Kidney (tissue), 13 donors: ENCODE measurements at regions not wholly inside any gene's neighbourhood (a gene's known extent, or its start where the extent isn't known, plus 50 kb on each side); places are given as distances from the start of the nearest gene placed in this dataset.

ENCODE experiments used
- DNase-seq, 5 donors: peaks; one replicate each; pipeline ENCODE4 v3.0.0-alpha.2; 2013 to 2020
- FAIRE-seq: peaks from 2 replicates; lab custom pipeline; 2012; peaks lifted over from hg19 to GRCh38; lab: Jason Lieb, UNC
- H3K27ac ChIP-seq, 2 donors: one replicate each; pipeline ENCODE4 v1.7.0; 2013; ENCODE audit warnings: low read depth in 2 of 2, low read length in 2 of 2, inconsistent platforms in 1 of 2
- H3K27me3 ChIP-seq: one replicate; pipeline ENCODE4 v1.7.1; 2013; ENCODE audit warnings: low read length, inconsistent platforms; ENCODE audit not compliant: control insufficient read depth, insufficient read depth
- H3K36me3 ChIP-seq, 3 donors: one replicate each; pipeline versions ENCODE4 v1.7.0 to v1.7.1; 2013; ENCODE audit warnings: low read length in 3 of 3, control low read depth in 1 of 3, inconsistent platforms in 1 of 3; ENCODE audit not compliant: insufficient read depth in 3 of 3, control insufficient read depth in 2 of 3
- H3K4me1 ChIP-seq, 3 donors: one replicate each; pipeline versions ENCODE4 v1.7.0 to v1.7.1; 2013; ENCODE audit warnings: low read length in 3 of 3, inconsistent platforms in 1 of 3, low read depth in 1 of 3; ENCODE audit not compliant: control insufficient read depth in 2 of 3, insufficient read depth in 2 of 3
- H3K4me3 ChIP-seq, 3 donors: one replicate each; pipeline versions ENCODE4 v1.7.0 to v1.8.1; 2013; ENCODE audit warnings: low read length in 3 of 3, control low read depth in 1 of 3, inconsistent platforms in 1 of 3
- H3K9ac ChIP-seq, 3 donors: one replicate each; pipeline versions ENCODE4 v1.7.0 to v1.7.1; 2013; ENCODE audit warnings: low read length in 3 of 3, control low read depth in 1 of 3, inconsistent platforms in 1 of 3
- H3K9me3 ChIP-seq, 3 donors: one replicate each; pipeline versions ENCODE4 v1.7.0 to v1.7.1; 2013; ENCODE audit warnings: low read length in 3 of 3, control low read depth in 1 of 3, inconsistent platforms in 1 of 3; ENCODE audit not compliant: control insufficient read depth in 2 of 3, insufficient read depth in 1 of 3
- intact Hi-C: fragments of 100-400 bp; cut with DNase I; formaldehyde crosslinking; loops from one replicate; pipeline ENCODE4 v1.11.1; 2022
- TF ChIP-seq, protein P1 (sequence below): IDR thresholded peaks from 3 replicates; pipeline ENCODE4 v1.5.1; 2012; ENCODE audit warnings: mild to moderate bottlenecking, moderate library complexity, borderline replicate concordance; ENCODE audit not compliant: insufficient read depth; ENCODE audit errors: extremely low read depth
- donor health status: control.
- donor health status: control.
- donor health status: control.
- donor health status: control.
- donor health status: control.
- donor health status: DM: yes; HTN: yes; CAD: no.
- donor health status: Normal renal cell carcinoma (clear cell type).

DNA sequence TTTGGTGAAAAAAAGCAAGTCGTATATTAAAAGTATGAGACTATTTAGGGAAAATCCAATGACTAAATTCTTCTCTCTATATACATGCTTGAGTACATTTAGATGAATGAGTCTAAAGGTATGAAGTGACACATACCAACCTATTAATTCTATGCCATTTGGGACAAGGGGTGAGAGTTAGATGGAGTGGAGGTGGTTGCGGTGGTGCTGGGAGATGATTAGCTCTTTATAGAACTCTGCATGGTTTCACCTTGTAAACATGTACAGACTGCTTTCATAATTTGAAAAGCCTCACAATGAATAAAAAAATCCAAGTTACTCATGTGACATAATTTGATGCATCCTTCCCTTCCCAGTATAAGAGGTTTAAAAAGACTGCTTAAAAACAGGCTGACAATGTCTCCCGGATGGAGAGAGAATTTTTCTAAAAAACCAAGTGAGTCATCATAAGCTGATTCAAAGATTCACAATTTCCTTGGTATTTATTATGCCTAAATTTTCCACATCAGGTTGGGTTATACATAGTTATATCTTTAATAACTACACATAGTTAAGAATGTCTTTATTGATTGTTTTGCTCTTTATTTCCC lies 572.8 kb downstream of the REEP3 start:
- FAIRE-seq = no peak
- H3K4me1 ChIP-seq = no peaks in the 10 kb centered on the region

DNA sequence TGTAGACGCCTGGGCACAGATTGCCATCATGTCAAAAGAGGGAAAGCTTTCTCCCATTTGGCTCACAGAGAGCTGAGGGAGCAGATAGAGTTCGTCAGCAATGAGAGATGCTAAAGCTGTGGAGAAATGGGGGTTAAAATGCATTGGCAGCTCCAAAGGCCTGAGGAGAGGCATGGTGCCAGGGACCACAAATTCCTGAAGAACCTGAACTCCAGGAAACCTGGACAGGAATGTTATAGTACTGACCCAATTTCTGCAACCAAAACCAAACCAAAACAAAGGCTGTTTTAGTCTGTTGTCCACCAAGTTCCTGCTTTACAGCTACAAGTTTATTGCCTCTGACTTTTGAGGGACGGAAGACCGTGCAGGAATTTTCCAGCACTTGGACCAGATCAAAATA lies 575.7 kb downstream of the REEP3 start:
- Histone ChIP-seq H3K4me3 (no peak overlapping the region), H3K27ac (no peak overlapping the region), H3K4me1 (no peaks in the 10 kb centered on the region), H3K9ac (no peak overlapping the region), H3K36me3 (no peaks in the 10 kb centered on the region), H3K9me3 (no peaks in the 10 kb centered on the region), H3K27me3 (no peaks in the 10 kb centered on the region)
- intact Hi-C loops = no loop called here
- TF ChIP-seq, protein P1, sequence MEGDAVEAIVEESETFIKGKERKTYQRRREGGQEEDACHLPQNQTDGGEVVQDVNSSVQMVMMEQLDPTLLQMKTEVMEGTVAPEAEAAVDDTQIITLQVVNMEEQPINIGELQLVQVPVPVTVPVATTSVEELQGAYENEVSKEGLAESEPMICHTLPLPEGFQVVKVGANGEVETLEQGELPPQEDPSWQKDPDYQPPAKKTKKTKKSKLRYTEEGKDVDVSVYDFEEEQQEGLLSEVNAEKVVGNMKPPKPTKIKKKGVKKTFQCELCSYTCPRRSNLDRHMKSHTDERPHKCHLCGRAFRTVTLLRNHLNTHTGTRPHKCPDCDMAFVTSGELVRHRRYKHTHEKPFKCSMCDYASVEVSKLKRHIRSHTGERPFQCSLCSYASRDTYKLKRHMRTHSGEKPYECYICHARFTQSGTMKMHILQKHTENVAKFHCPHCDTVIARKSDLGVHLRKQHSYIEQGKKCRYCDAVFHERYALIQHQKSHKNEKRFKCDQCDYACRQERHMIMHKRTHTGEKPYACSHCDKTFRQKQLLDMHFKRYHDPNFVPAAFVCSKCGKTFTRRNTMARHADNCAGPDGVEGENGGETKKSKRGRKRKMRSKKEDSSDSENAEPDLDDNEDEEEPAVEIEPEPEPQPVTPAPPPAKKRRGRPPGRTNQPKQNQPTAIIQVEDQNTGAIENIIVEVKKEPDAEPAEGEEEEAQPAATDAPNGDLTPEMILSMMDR = no peak
- FAIRE-seq (no peak), DNase-seq (no peak)

More for the DNA sequence above, 572.8 kb downstream of the REEP3 start:
- no peak for DNase-seq
- Histone ChIP-seq H3K4me3 (no peak overlapping the region), H3K27me3 (no peaks in the 10 kb centered on the region), H3K9me3 (no peaks in the 10 kb centered on the region), H3K9ac (no peak overlapping the region), H3K36me3 (no peaks in the 10 kb centered on the region), H3K27ac (no peak overlapping the region)
- intact Hi-C loops = no loop called here
- TF ChIP-seq, protein P1 = no peak

DNA sequence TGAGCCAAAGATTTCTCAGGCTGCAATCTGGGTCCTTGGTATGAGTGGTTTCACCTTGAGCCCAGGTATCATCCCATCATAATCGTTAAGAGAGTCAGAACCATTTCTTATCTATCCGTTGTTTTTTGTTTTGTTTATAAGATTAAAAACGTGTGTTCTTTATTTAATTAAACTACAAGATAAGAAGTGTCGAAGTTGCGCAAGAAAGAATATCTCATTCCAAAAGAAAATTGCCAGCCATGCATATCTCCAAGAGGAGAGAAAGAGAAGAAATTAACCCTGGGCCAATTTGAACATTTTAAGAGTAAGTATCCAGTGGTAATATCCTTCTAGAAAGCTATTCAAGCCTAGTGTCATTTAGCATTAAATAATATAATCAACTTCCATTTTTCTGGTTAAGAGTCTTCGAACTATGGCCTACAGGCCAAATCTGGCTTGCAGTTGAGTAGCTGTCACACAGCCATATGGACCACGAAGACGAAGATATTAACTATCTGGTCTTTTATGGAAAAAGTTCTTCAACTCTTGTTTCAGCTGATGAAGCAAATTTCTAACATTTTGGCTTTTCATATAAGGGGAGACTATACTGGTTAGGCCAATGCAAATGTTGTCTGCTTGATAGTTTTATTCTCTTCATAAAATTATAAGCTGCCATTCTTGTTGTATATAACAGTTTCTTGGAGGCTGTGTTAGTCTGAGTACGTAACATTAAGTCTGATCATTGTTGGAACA lies 576.4 kb downstream of the REEP3 start:
- no peaks in the 10 kb centered on the region for H3K4me1 ChIP-seq
- no peak for FAIRE-seq
- DNase-seq = no peak
- no peaks in the 10 kb centered on the region for H3K9me3 ChIP-seq
- TF ChIP-seq, protein P1 = no peak
- intact Hi-C loops = no loop called here
- no peaks in the 10 kb centered on the region for H3K36me3 ChIP-seq
- no peaks in the 10 kb centered on the region for H3K27me3 ChIP-seq
- H3K27ac ChIP-seq = no peak overlapping the region
- H3K4me3 ChIP-seq = no peak overlapping the region
- H3K9ac ChIP-seq = no peak overlapping the region
